ENCODE measurements at regions not wholly inside any gene's neighbourhood (a gene's known extent, or its start where the extent isn't known, plus 50 kb on each side); places are given as distances from the start of the nearest gene placed in this dataset.

- no peak overlapping the region for H3K4me3 ChIP-seq (ENCODE audit: insufficient read depth, low read depth, low read length)
- H3K4me1 ChIP-seq (ENCODE audit: control insufficient read depth, insufficient read depth, low read length), result no peaks in the 10 kb centered on the region
- no peaks in the 10 kb centered on the region for H3K27me3 ChIP-seq (ENCODE audit: control insufficient read depth, insufficient read depth, low read length, poor library complexity, severe bottlenecking)
- no peaks in the 10 kb centered on the region for H3K36me3 ChIP-seq (ENCODE audit: control insufficient read depth, insufficient read depth, low read length)
- H3K9me3 ChIP-seq (ENCODE audit: control insufficient read depth, low read length), result no peaks in the 10 kb centered on the region
- H3K27ac ChIP-seq (ENCODE audit: insufficient read depth, low read depth, low read length, poor library complexity, severe bottlenecking), result no peak overlapping the region
- 92 to 98% methylated on average over 3 of the region's 3 CpGs for WGBS, 2 experiments
Measured at GRCh38 chr6:105620878-105621277, 218.0 kb upstream of the PREP start.

- H3K4me3 ChIP-seq (ENCODE audit: insufficient read depth, low read depth, low read length), result no peak overlapping the region
- 86 to 93% methylated on average over 8 of the region's 8 CpGs for WGBS, 2 experiments
Measured at GRCh38 chr6:105619971-105620741, 217.3 kb upstream of the PREP start.

GRCh38 chr6:105618247-105618646 lies 215.4 kb upstream of the PREP start:
- Histone ChIP-seq H3K4me1 (ENCODE audit: control insufficient read depth, insufficient read depth, low read length) (no peaks in the 10 kb centered on the region), H3K4me3 (ENCODE audit: insufficient read depth, low read depth, low read length) (no peak overlapping the region), H3K36me3 (ENCODE audit: control insufficient read depth, insufficient read depth, low read length) (no peaks in the 10 kb centered on the region), H3K27me3 (ENCODE audit: control insufficient read depth, insufficient read depth, low read length, poor library complexity, severe bottlenecking) (no peaks in the 10 kb centered on the region), H3K27ac (ENCODE audit: insufficient read depth, low read depth, low read length, poor library complexity, severe bottlenecking) (no peak overlapping the region), H3K9me3 (ENCODE audit: control insufficient read depth, low read length) (no peaks in the 10 kb centered on the region)
- 97 to 100% methylated on average over 1 of the region's 1 CpG for WGBS, 2 experiments

More at GRCh38 chr6:105619971-105620741, 217.3 kb upstream of the PREP start:
- no peaks in the 10 kb centered on the region for H3K9me3 ChIP-seq (ENCODE audit: control insufficient read depth, low read length)
- no peaks in the 10 kb centered on the region for H3K36me3 ChIP-seq (ENCODE audit: control insufficient read depth, insufficient read depth, low read length)
- no peaks in the 10 kb centered on the region for H3K27me3 ChIP-seq (ENCODE audit: control insufficient read depth, insufficient read depth, low read length, poor library complexity, severe bottlenecking)
- H3K4me1 ChIP-seq (ENCODE audit: control insufficient read depth, insufficient read depth, low read length), result no peaks in the 10 kb centered on the region
- no peak overlapping the region for H3K27ac ChIP-seq (ENCODE audit: insufficient read depth, low read depth, low read length, poor library complexity, severe bottlenecking)

GRCh38 chr6:105616521-105616920 lies 213.6 kb upstream of the PREP start:
- H3K27ac ChIP-seq (ENCODE audit: insufficient read depth, low read depth, low read length, poor library complexity, severe bottlenecking), result no peak overlapping the region
- H3K4me1 ChIP-seq (ENCODE audit: control insufficient read depth, insufficient read depth, low read length), result no peaks in the 10 kb centered on the region
- H3K9me3 ChIP-seq (ENCODE audit: control insufficient read depth, low read length), result no peaks in the 10 kb centered on the region
- no peaks in the 10 kb centered on the region for H3K27me3 ChIP-seq (ENCODE audit: control insufficient read depth, insufficient read depth, low read length, poor library complexity, severe bottlenecking)
- H3K36me3 ChIP-seq (ENCODE audit: control insufficient read depth, insufficient read depth, low read length), result no peaks in the 10 kb centered on the region
- H3K4me3 ChIP-seq (ENCODE audit: insufficient read depth, low read depth, low read length), result no peak overlapping the region

GRCh38 chr6:105611606-105612005 lies 208.7 kb upstream of the PREP start:
- H3K27ac ChIP-seq (ENCODE audit: insufficient read depth, low read depth, low read length, poor library complexity, severe bottlenecking), result no peak overlapping the region
- no peaks in the 10 kb centered on the region for H3K9me3 ChIP-seq (ENCODE audit: control insufficient read depth, low read length)
- peaks cover 4% of the 10 kb centered on the region for H3K4me1 ChIP-seq (ENCODE audit: control insufficient read depth, insufficient read depth, low read length)
- H3K4me3 ChIP-seq (ENCODE audit: insufficient read depth, low read depth, low read length), result no peak overlapping the region
- no peaks in the 10 kb centered on the region for H3K36me3 ChIP-seq (ENCODE audit: control insufficient read depth, insufficient read depth, low read length)
- no peaks in the 10 kb centered on the region for H3K27me3 ChIP-seq (ENCODE audit: control insufficient read depth, insufficient read depth, low read length, poor library complexity, severe bottlenecking)
- WGBS, 2 experiments, result 93 to 94% methylated on average over 2 of the region's 2 CpGs

GRCh38 chr6:105609375-105609991 lies 206.6 kb upstream of the PREP start:
- WGBS, 2 experiments, result 91 to 92% methylated on average over 14 of the region's 14 CpGs
- no peak overlapping the region for H3K27ac ChIP-seq (ENCODE audit: insufficient read depth, low read depth, low read length, poor library complexity, severe bottlenecking)

GRCh38 chr6:105608711-105609374 lies 206.0 kb upstream of the PREP start:
- H3K36me3 ChIP-seq (ENCODE audit: control insufficient read depth, insufficient read depth, low read length), result no peaks in the 10 kb centered on the region
- no peak overlapping the region for H3K4me3 ChIP-seq (ENCODE audit: insufficient read depth, low read depth, low read length)
- no peaks in the 10 kb centered on the region for H3K9me3 ChIP-seq (ENCODE audit: control insufficient read depth, low read length)
- H3K27ac ChIP-seq (ENCODE audit: insufficient read depth, low read depth, low read length, poor library complexity, severe bottlenecking), result no peak overlapping the region
- H3K4me1 ChIP-seq (ENCODE audit: control insufficient read depth, insufficient read depth, low read length), result peaks cover 4% of the 10 kb centered on the region
- 94 to 96% methylated on average over 9 to 10 of the region's 10 CpGs for WGBS, 2 experiments
- H3K27me3 ChIP-seq (ENCODE audit: control insufficient read depth, insufficient read depth, low read length, poor library complexity, severe bottlenecking), result no peaks in the 10 kb centered on the region

More at GRCh38 chr6:105609375-105609991, 206.6 kb upstream of the PREP start:
- H3K4me3 ChIP-seq (ENCODE audit: insufficient read depth, low read depth, low read length), result no peak overlapping the region
- H3K36me3 ChIP-seq (ENCODE audit: control insufficient read depth, insufficient read depth, low read length), result no peaks in the 10 kb centered on the region
- no peaks in the 10 kb centered on the region for H3K9me3 ChIP-seq (ENCODE audit: control insufficient read depth, low read length)
- peaks cover 4% of the 10 kb centered on the region for H3K4me1 ChIP-seq (ENCODE audit: control insufficient read depth, insufficient read depth, low read length)
- no peaks in the 10 kb centered on the region for H3K27me3 ChIP-seq (ENCODE audit: control insufficient read depth, insufficient read depth, low read length, poor library complexity, severe bottlenecking)

GRCh38 chr6:105607636-105608621 lies 205.0 kb upstream of the PREP start:
- WGBS, 2 experiments, result 88 to 93% methylated on average over 4 of the region's 5 CpGs
- no peaks in the 10 kb centered on the region for H3K27me3 ChIP-seq (ENCODE audit: control insufficient read depth, insufficient read depth, low read length, poor library complexity, severe bottlenecking)
- H3K4me1 ChIP-seq (ENCODE audit: control insufficient read depth, insufficient read depth, low read length), result peaks cover 4% of the 10 kb centered on the region
- H3K9me3 ChIP-seq (ENCODE audit: control insufficient read depth, low read length), result no peaks in the 10 kb centered on the region
- H3K27ac ChIP-seq (ENCODE audit: insufficient read depth, low read depth, low read length, poor library complexity, severe bottlenecking), result no peak overlapping the region
- H3K36me3 ChIP-seq (ENCODE audit: control insufficient read depth, insufficient read depth, low read length), result no peaks in the 10 kb centered on the region
- H3K4me3 ChIP-seq (ENCODE audit: insufficient read depth, low read depth, low read length), result no peak overlapping the region

GRCh38 chr6:105606831-105607463 lies 204.1 kb upstream of the PREP start:
- Histone ChIP-seq H3K27me3 (ENCODE audit: control insufficient read depth, insufficient read depth, low read length, poor library complexity, severe bottlenecking) (no peaks in the 10 kb centered on the region), H3K27ac (ENCODE audit: insufficient read depth, low read depth, low read length, poor library complexity, severe bottlenecking) (no peak overlapping the region), H3K9me3 (ENCODE audit: control insufficient read depth, low read length) (no peaks in the 10 kb centered on the region), H3K4me3 (ENCODE audit: insufficient read depth, low read depth, low read length) (no peak overlapping the region), H3K4me1 (ENCODE audit: control insufficient read depth, insufficient read depth, low read length) (peaks cover 4% of the 10 kb centered on the region), H3K36me3 (ENCODE audit: control insufficient read depth, insufficient read depth, low read length) (no peaks in the 10 kb centered on the region)
- WGBS, 2 experiments, result 98% methylated on average over 3 of the region's 3 CpGs
